Right lobe of liver (tissue), 6 donors: ENCODE measurements at regions not wholly inside any gene's neighbourhood (a gene's known extent, or its start where the extent isn't known, plus 50 kb on each side); places are given as distances from the start of the nearest gene placed in this dataset.

ENCODE experiments used
- ATAC-seq, 4 donors: fragments of 200-7000 bp; cut with Tn5 transposase; one replicate each; pipeline ENCODE4 v1.9.1; 2020; ENCODE audit warnings: mild to moderate bottlenecking in 4 of 4, moderate library complexity in 4 of 4
- DNase-seq, 3 donors: peaks; one replicate each; pipeline ENCODE4 v3.0.0-alpha.2; 2020
- H3K27ac ChIP-seq, 3 donors: fragments of 200-600 bp; one replicate each; pipeline ENCODE4 v1.8.0; 2022
- H3K27me3 ChIP-seq, 2 donors: fragments of 200-600 bp; one replicate each; pipeline ENCODE4 v1.8.0; 2022
- H3K36me3 ChIP-seq, 4 donors: fragments of 200-600 bp; sonication (generic) in 1 of 4; one replicate each; pipeline versions ENCODE4 v1.5.1 to v1.8.0; 2017 to 2022; ENCODE audit warnings: control low read depth in 1 of 4
- H3K4me1 ChIP-seq, 4 donors: fragments of 200-600 bp; sonication (generic) in 1 of 4; one replicate each; pipeline versions ENCODE4 v1.5.1 to v1.8.0; 2017 to 2022; ENCODE audit warnings: control low read depth in 1 of 4
- H3K4me3 ChIP-seq, 3 donors: fragments of 200-600 bp; one replicate each; pipeline ENCODE4 v1.8.0; 2022
- H3K9me3 ChIP-seq, 4 donors: fragments of 200-600 bp; sonication (generic) in 1 of 4; one replicate each; pipeline versions ENCODE4 v1.5.1 to v1.8.0; 2017 to 2022; ENCODE audit warnings: control low read depth in 1 of 4
- POLR2A ChIP-seq: fragments of 450-650 bp; IDR thresholded peaks from one replicate; pipeline ENCODE4 v1.6.1; 2017; ENCODE audit warnings: antibody characterized with exemption, mild to moderate bottlenecking
- WGBS: methylation state at CpG from one replicate; pipeline ENCODE4 v1.1.6; 2018; ENCODE audit warnings: low coverage, low lambda C conversion rate; ENCODE audit not compliant: insufficient coverage; ENCODE audit errors: missing lambda C conversion rate; 5-methylcytosine and 5-hydroxymethylcytosine counted together
- intact Hi-C, 2 donors: fragments of 100-400 bp; cut with DNase I; formaldehyde crosslinking; loops; one replicate each; pipeline versions ENCODE4 v1.11.2 to v1.14.1; 2022
- TF ChIP-seq, protein P1 (sequence below), 4 donors: fragments of 200-600 bp in 3 of 4; fragments of 450-650 bp in 1 of 4; IDR thresholded peaks; one replicate each; pipeline versions ENCODE4 v1.5.1 to v1.8.0; 2016 to 2022; ENCODE audit warnings: antibody characterized with exemption in 4 of 4, mild to moderate bottlenecking in 2 of 4
- donor health status: DM: no; HTN: yes; CAD: no.
- donor health status: DM: no; HTN: no; CAD: no.
- donor health status: DM: no; HTN: no; CAD: no.
- donor health status: DM: no; HTN: yes; CAD: no.
- donor health status: DM: no; HTN: yes; CAD: no.

DNA sequence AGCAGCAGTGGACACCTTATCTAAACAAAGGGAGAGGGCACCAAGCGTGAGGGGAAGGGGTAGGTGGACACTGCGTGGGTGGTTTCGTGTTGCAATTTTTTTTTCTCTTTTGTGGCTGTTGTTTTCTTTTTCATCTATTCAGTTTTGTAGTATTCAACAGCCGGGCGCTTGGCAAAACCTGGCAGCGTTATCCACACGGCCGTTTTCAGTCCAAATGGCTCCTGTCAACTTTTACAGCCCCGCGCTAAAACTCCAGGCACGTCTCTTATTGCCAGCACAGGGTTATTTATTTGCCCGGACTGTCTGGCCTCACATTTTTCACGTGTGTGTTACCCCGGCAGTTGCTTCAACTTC, 192.2 kb downstream of the BCOR start:
- DNase-seq (peak; percentile 31 to 74 (median 64)), ATAC-seq (peak; percentile 38 to 65 (median 58))
- WGBS: 33% methylated on average over 14 of the region's 14 CpGs
- intact Hi-C loops: no loop called here
- TF ChIP-seq, protein P1, sequence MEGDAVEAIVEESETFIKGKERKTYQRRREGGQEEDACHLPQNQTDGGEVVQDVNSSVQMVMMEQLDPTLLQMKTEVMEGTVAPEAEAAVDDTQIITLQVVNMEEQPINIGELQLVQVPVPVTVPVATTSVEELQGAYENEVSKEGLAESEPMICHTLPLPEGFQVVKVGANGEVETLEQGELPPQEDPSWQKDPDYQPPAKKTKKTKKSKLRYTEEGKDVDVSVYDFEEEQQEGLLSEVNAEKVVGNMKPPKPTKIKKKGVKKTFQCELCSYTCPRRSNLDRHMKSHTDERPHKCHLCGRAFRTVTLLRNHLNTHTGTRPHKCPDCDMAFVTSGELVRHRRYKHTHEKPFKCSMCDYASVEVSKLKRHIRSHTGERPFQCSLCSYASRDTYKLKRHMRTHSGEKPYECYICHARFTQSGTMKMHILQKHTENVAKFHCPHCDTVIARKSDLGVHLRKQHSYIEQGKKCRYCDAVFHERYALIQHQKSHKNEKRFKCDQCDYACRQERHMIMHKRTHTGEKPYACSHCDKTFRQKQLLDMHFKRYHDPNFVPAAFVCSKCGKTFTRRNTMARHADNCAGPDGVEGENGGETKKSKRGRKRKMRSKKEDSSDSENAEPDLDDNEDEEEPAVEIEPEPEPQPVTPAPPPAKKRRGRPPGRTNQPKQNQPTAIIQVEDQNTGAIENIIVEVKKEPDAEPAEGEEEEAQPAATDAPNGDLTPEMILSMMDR (IDR thresholded peaks at IDR 0.05): no peak
- no peak for TF ChIP-seq POLR2A
- Histone ChIP-seq H3K4me3 (no peak overlapping the region), H3K9me3 (no peaks in the 10 kb centered on the region), H3K36me3 (no peaks in the 10 kb centered on the region), H3K4me1 (peaks cover 0 to 5% (median 0%) of the 10 kb centered on the region in 4 donors), H3K27me3 (no peaks in the 10 kb centered on the region), H3K27ac (no peak overlapping the region)

GRCh38 chrX:39905946-39906345, 191.8 kb downstream of the BCOR start:
- TF ChIP-seq, protein P1 (IDR thresholded peaks at IDR 0.05): no peak
- no peak for TF ChIP-seq POLR2A
- WGBS: 63% methylated on average over 9 of the region's 11 CpGs
- no peak overlapping the region for H3K27ac ChIP-seq
- H3K4me1 ChIP-seq: peaks cover 0 to 5% (median 0%) of the 10 kb centered on the region in 4 donors
- H3K9me3 ChIP-seq: no peaks in the 10 kb centered on the region
- no peaks in the 10 kb centered on the region for H3K36me3 ChIP-seq
- intact Hi-C loops: no loop called here
- H3K27me3 ChIP-seq: no peaks in the 10 kb centered on the region
- no peak for DNase-seq
- H3K4me3 ChIP-seq: no peak overlapping the region
- ATAC-seq: no peak

- 46% methylated on average over 6 of the region's 16 CpGs for WGBS
These were observed 189.6 kb downstream of the BCOR start for GRCh38 chrX:39907964-39908661.

GRCh38 chrX:39909996-39910395, 187.8 kb downstream of the BCOR start:
- ATAC-seq: no peak
- 100% methylated on average over 1 of the region's 5 CpGs for WGBS
- Histone ChIP-seq H3K27ac (no peak overlapping the region), H3K9me3 (no peaks in the 10 kb centered on the region), H3K4me3 (no peak overlapping the region), H3K27me3 (no peaks in the 10 kb centered on the region), H3K36me3 (no peaks in the 10 kb centered on the region), H3K4me1 (peaks cover 0 to 5% (median 0%) of the 10 kb centered on the region in 4 donors)
- DNase-seq: no peak
- TF ChIP-seq POLR2A: no peak
- TF ChIP-seq, protein P1 (IDR thresholded peaks at IDR 0.05): no peak
- intact Hi-C loops: no loop called here

More at GRCh38 chrX:39907964-39908661, 189.6 kb downstream of the BCOR start:
- ATAC-seq (peak; percentile 82 to 93 (median 89)), DNase-seq (peak; percentile 79 to 83 (median 82))
- no peaks in the 10 kb centered on the region for H3K36me3 ChIP-seq
- H3K9me3 ChIP-seq: no peaks in the 10 kb centered on the region
- intact Hi-C loops: no loop called here
- peaks cover 0 to 5% (median 0%) of the 10 kb centered on the region in 4 donors for H3K4me1 ChIP-seq
- H3K4me3 ChIP-seq: no peak overlapping the region
- no peak overlapping the region for H3K27ac ChIP-seq
- TF ChIP-seq, protein P1 (IDR thresholded peaks at IDR 0.05): no peak
- no peak for TF ChIP-seq POLR2A
- H3K27me3 ChIP-seq: no peaks in the 10 kb centered on the region
